ENCODE measurements at regions not wholly inside any gene's neighbourhood (a gene's known extent, or its start where the extent isn't known, plus 50 kb on each side); places are given as distances from the start of the nearest gene placed in this dataset.

GRCh38 chr2:7666596-7667259 is 749.5 kb downstream of the RNF144A start:
- DNase-seq (ENCODE audit: low spot score), result no peak
- intact Hi-C loops (cut with DNase I), result no loop called here
- no peak for ATAC-seq

GRCh38 chr2:7667260-7667757 is 750.1 kb downstream of the RNF144A start:
- DNase-seq (ENCODE audit: low spot score) (no peak), ATAC-seq (no peak)
- intact Hi-C loops (cut with DNase I), result no loop called here

GRCh38 chr2:7670905-7671641 is 753.9 kb downstream of the RNF144A start:
- ATAC-seq (peak; percentile 90), DNase-seq (ENCODE audit: low spot score) (no peak)
- intact Hi-C loops (cut with DNase I), result no loop called here

DNA sequence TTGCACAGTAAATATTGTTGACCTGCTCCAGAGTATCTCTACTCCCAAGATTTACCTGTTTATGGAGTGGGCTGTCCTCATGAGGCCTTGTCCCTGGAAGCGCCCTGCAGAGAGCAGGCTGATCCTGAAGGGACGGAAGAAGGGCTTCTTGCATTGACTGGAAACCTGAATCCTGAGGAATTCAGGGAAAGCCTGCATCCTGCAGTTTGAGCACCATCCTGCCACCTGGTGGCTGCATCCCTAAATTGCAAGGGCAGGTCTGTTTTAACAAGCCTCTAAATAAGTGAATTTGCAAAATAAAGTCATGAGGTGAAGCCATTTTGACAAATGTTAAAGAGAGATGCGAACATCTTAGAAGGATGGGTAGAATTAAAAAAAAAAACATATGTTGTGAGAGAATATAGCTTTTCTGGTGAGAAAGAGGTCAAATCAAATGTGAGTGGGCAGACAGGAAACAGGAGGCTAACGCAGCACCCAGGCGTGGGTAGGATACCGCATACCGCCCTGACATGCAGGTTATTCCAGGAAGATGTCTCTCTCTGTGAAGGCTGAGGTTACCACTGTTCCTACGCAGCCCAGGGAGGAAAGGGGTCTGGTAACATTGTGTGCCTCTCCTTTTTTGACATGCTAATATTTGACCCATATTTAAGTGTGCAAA is 754.9 kb downstream of the RNF144A start:
- intact Hi-C loops (cut with DNase I), result no loop called here
- ATAC-seq (no peak), DNase-seq (ENCODE audit: low spot score) (no peak)

- ATAC-seq, result no peak
- intact Hi-C loops (cut with DNase I), result no loop called here
- DNase-seq (ENCODE audit: low spot score), result no peak
Observed at GRCh38 chr2:7672685-7673071, 755.5 kb downstream of the RNF144A start.

DNA sequence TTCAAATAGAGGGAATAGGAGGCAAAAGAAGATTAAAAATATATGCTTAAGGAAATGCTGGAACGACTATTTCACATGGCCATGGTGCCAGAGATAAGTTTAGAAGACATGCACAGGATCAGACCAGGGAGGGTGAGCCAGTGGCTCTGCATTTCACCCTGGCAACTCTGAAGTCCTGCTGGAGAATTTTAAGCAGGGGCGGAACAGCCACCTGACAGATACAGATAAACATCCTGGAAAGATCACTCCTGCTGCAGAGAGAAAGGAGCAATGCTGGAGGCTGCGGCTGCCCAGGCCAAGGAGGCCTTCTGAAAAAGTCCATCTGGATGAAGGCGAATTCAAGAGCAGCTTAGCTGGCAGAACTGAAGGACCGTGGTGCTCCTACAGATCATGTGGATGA is 755.9 kb downstream of the RNF144A start:
- intact Hi-C loops (cut with DNase I), result no loop called here
- DNase-seq (ENCODE audit: low spot score) (no peak), ATAC-seq (no peak)

- intact Hi-C loops (cut with DNase I), result no loop called here
- no peak for ATAC-seq
- DNase-seq (ENCODE audit: low spot score), result no peak
Observed at GRCh38 chr2:7673853-7674252, 756.6 kb downstream of the RNF144A start.

GRCh38 chr2:7674606-7675005 is 757.4 kb downstream of the RNF144A start:
- no peak for ATAC-seq
- intact Hi-C loops (cut with DNase I), result no loop called here

DNA sequence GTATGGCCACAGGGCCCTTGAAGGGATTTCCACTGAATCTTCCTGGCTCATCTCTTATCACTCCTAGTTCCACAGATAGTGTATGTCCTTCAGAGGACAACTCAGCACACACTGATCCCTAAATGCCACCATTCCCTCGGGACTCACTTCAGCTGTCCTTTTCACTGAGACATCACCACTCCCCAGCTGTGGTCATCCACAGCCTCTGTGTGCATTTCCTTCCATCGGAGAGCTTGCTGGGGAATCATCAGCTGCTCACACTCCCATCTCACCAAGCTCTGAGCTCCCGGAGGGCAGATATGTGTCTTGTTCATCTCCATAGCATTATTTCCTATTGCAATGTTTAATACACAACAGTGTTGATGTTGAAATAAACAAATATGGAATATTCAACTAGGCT is 759.5 kb downstream of the RNF144A start:
- ATAC-seq (no peak), DNase-seq (ENCODE audit: low spot score) (no peak)
- intact Hi-C loops (cut with DNase I), result no loop called here

More at GRCh38 chr2:7674606-7675005, 757.4 kb downstream of the RNF144A start:
- no peak for DNase-seq (ENCODE audit: low spot score)

DNA sequence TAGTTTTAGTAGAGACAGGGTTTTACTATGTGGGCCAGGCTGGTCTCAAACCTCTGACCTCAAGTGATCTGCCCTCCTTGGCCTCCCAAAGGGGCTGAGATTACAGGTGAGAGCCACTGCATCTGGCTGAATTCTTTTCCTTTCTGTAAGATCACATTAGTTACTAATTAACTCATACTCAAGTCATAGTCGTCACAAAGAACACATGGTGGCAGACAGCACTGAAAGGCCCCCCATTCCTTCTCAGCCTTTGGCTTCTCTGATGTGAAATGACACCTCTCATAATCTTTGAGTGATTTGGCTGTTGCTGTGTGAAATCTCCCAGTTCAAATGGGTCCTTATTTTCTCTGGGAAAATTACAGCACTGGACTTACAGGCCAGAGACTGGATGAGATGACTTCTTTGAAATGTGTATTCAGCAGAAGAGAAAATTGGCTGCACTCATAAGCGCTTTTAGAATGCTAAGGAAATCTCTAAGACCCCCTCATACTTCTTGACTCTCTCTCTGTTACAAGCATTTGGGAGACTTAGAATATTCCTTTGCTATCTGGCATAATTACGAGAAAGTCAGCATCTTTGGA is 764.8 kb downstream of the RNF144A start:
- no peak for ATAC-seq
- no peak for DNase-seq (ENCODE audit: low spot score)
- intact Hi-C loops (cut with DNase I), result no loop called here

GRCh38 chr2:7683196-7683595 is 766.0 kb downstream of the RNF144A start:
- ATAC-seq (no peak), DNase-seq (ENCODE audit: low spot score) (no peak)
- intact Hi-C loops (cut with DNase I), result no loop called here

- no peak for ATAC-seq
- intact Hi-C loops (cut with DNase I), result no loop called here
- no peak for DNase-seq (ENCODE audit: low spot score)
Observed at GRCh38 chr2:7683708-7684107, 766.5 kb downstream of the RNF144A start.

DNA sequence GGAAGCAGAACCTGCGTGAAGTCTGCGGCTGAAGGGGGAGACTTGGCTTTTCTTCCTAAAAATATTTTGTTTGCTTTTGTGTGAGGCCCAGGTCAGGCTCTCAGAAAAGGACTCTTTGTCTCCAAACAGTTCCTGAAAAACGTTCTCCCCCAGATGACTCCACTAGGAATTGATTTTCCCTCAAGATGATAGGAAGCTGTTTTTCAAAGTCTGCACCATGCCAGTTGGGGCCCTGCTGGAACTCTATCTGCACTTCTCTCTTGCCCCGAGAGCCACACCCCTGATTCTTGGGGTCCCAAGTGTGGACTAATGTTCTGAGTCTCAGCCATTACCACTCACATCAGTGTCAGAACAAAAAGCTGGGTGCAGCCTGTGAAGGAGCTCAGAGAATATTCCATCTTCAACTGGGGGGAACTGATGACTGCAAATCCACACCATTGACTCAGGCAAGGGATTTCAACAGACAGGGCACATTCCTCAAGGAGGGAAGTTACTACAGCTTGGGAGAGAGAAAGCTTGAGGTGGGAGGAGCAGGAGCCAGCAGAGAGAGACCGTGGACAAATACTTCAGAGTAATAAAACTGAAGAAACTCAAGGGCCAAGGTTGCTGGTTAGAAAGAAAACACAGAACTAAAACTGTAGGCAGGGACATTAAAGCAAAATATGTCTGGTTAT is 768.3 kb downstream of the RNF144A start:
- intact Hi-C loops (cut with DNase I), result no loop called here
- ATAC-seq (no peak), DNase-seq (ENCODE audit: low spot score) (no peak)

- DNase-seq (ENCODE audit: low spot score) (no peak), ATAC-seq (no peak)
- intact Hi-C loops (cut with DNase I), result no loop called here
Observed at GRCh38 chr2:7686016-7686385, 768.8 kb downstream of the RNF144A start.

DNA sequence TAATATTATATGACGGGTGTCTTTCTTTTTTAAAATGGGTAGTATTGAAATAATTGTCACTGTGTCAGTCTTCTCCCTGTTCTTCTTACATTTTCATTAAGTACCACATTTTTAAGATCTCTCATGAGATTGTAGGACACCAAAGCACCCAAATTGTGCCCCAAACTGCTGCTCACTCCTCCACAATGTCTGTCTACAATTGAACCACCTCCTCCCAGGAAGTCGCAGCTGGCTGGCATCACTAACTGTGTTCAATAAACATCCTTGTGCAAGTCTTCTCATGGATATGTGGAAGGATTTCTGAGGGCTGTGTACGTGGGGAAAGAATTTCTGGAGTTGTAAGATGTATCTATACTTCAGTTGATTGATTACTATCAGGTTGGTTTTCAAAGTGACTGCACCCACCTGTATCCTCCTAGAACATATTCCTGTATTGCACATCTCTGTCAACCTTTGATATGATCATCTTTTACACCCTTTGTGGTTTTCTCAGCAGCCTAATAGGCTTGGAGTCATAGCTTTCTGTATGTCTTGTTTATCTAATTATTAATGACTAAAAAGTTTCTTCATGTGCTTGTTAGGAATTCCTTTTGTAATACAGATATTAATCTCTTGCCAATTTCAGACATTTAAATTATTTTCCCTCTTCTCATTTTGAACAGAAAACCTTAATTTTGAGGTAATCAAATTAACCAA is 774.9 kb downstream of the RNF144A start:
- no peak for ATAC-seq
- DNase-seq (ENCODE audit: low spot score), result no peak
- intact Hi-C loops (cut with DNase I), result no loop called here

DNA sequence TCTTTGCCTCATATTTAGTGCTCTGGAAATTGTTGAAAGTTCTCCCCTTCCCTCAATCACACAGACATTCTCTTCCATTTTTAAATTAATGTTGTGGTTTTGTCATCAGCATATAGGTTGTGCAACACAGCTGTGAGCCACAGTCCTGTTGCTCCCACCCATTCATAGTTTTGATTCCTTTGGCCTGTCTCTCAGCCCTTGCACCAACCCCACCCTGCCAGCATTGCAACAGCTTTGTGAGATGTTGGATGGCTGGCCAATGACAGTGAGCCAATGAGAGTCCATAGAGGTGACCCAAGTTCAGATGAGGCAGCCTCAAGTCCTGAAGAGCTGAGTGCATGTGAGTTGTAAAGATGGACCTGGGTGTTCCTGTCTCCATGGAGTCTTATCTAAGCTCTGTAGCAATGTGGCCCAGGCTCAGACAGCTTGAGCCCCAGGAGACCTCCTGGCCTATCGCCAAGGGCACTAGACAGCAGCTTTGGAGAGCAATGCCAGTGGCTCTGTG is 775.5 kb downstream of the RNF144A start:
- ATAC-seq, result peak; percentile 85
- intact Hi-C loops (cut with DNase I), result no loop called here
- no peak for DNase-seq (ENCODE audit: low spot score)

- intact Hi-C loops (cut with DNase I), result no loop called here
- ATAC-seq (no peak), DNase-seq (ENCODE audit: low spot score) (no peak)
Observed at GRCh38 chr2:7693246-7694075, 776.2 kb downstream of the RNF144A start.
